Pancreas (tissue), 10 donors: ENCODE measurements at regions not wholly inside any gene's neighbourhood (a gene's known extent, or its start where the extent isn't known, plus 50 kb on each side); places are given as distances from the start of the nearest gene placed in this dataset.

Experiments
- ATAC-seq, 4 donors: fragments of 200-7000 bp; cut with Tn5 transposase; one replicate each; pipeline versions ENCODE4 v1.8.0 to v1.9.1; 2020; ENCODE audit warnings: mild to moderate bottlenecking in 4 of 4, moderate library complexity in 4 of 4
- DNase-seq, 6 donors: peaks; one replicate each; pipeline ENCODE4 v3.0.0-alpha.2; 2020
- FAIRE-seq: peaks from 2 replicates; lab custom pipeline; 2012; peaks lifted over from hg19 to GRCh38; lab: Jason Lieb, UNC
- H3K27ac ChIP-seq, 4 donors: fragments of 200-600 bp; sonication (generic); 1 replicate in 3 of 4; 2 replicates in 1 of 4; pipeline versions ENCODE4 v1.5.0 to v1.8.0; 2020
- H3K27me3 ChIP-seq, 4 donors: fragments of 200-600 bp; one replicate each; pipeline ENCODE4 v1.8.0; 2021
- H3K36me3 ChIP-seq, 3 donors: fragments of 200-600 bp; sonication (generic) in 1 of 3; one replicate each; pipeline versions ENCODE4 v1.5.0 to v1.8.0; 2020 to 2021
- H3K4me1 ChIP-seq, 3 donors: fragments of 200-600 bp; one replicate each; pipeline ENCODE4 v1.8.0; 2021
- H3K4me3 ChIP-seq, 4 donors: fragments of 200-600 bp; sonication (generic) in 2 of 4; one replicate each; pipeline versions ENCODE4 v1.5.0 to v1.8.0; 2020 to 2021
- H3K9me3 ChIP-seq, 4 donors: fragments of 200-600 bp; one replicate each; pipeline ENCODE4 v1.8.0; 2021
- CTCF ChIP-seq, 4 donors: fragments of 200-600 bp; sonication (generic) in 3 of 4; IDR thresholded peaks; one replicate each; pipeline versions ENCODE4 v1.5.0 to v1.8.0; 2021; ENCODE audit warnings: antibody characterized with exemption in 4 of 4
- WGBS, 2 donors: extraction: QIAGEN DNeasy Blood & Tissue Kit; methylation state at CpG; one replicate each; pipeline ENCODE4 v1.1.7; 2013; 5-methylcytosine and 5-hydroxymethylcytosine counted together
- intact Hi-C, 3 donors: fragments of 100-400 bp; cut with DNase I; formaldehyde crosslinking; loops; one replicate each; pipeline versions ENCODE4 v1.11.1 to v1.14.2; 2022
- donor health status: healthy with polysubstance abuse.
- donor health status: DM: no; HTN: no; CAD: no; lungs with moderate emphysema.
- donor health status: DM: no; HTN: no; CAD: no.
- donor health status: control.
- donor health status: control.
- donor health status: Bipolar disorder and iron deficiency.
- donor health status: DM: yes; HTN: yes; CAD: no.
- donor health status: DM: no; HTN: no; CAD: no.
- donor health status: DM: no; HTN: no; CAD: no.
- donor health status: DM: yes; HTN: yes; CAD: no.

- no peak for TF ChIP-seq CTCF (IDR thresholded peaks at IDR 0.05)
- Histone ChIP-seq H3K27me3 (no peaks in the 10 kb centered on the region), H3K27ac (no peak overlapping the region), H3K4me1 (peaks cover 0 to 3% (median 1%) of the 10 kb centered on the region in 3 donors), H3K9me3 (no peaks in the 10 kb centered on the region), H3K36me3 (no peaks in the 10 kb centered on the region), H3K4me3 (no peak overlapping the region)
- FAIRE-seq (no peak), DNase-seq (no peak), ATAC-seq (no peak)
- WGBS, 2 donors, result 81 to 90% methylated on average over 5 of the region's 5 CpGs
- intact Hi-C loops, result no loop called here
Measured at GRCh38 chr3:64761729-64762128, 73.9 kb upstream of the ADAMTS9 start.

- DNase-seq, result no peak
- 79 to 92% methylated on average over 5 of the region's 5 CpGs for WGBS, 2 donors
- no peaks in the 10 kb centered on the region for H3K27me3 ChIP-seq
- FAIRE-seq, result no peak
- no peak overlapping the region for H3K27ac ChIP-seq
- intact Hi-C loops, result no loop called here
- no peak for TF ChIP-seq CTCF (IDR thresholded peaks at IDR 0.05)
- H3K36me3 ChIP-seq, result no peaks in the 10 kb centered on the region
- ATAC-seq, result no peak
- peaks cover 0 to 13% (median 11%) of the 10 kb centered on the region in 3 donors for H3K4me1 ChIP-seq
- H3K4me3 ChIP-seq, result no peak overlapping the region
- no peaks in the 10 kb centered on the region for H3K9me3 ChIP-seq
Measured at GRCh38 chr3:64760258-64760657, 72.5 kb upstream of the ADAMTS9 start.

- intact Hi-C loops, result no loop called here
- FAIRE-seq (no peak), ATAC-seq (no peak), DNase-seq (no peak)
- WGBS, 2 donors, result 65 to 81% methylated on average over 2 of the region's 2 CpGs
- no peak overlapping the region for H3K27ac ChIP-seq
- H3K4me1 ChIP-seq, result peaks cover 0 to 13% (median 11%) of the 10 kb centered on the region in 3 donors
- no peaks in the 10 kb centered on the region for H3K9me3 ChIP-seq
- TF ChIP-seq CTCF (IDR thresholded peaks at IDR 0.05), result no peak
- no peaks in the 10 kb centered on the region for H3K27me3 ChIP-seq
- no peaks in the 10 kb centered on the region for H3K36me3 ChIP-seq
- no peak overlapping the region for H3K4me3 ChIP-seq
Measured at GRCh38 chr3:64759811-64760210, 72.0 kb upstream of the ADAMTS9 start.

- WGBS, 2 donors, result 54 to 60% methylated on average over 2 of the region's 2 CpGs
- H3K27ac ChIP-seq, result no peak overlapping the region
- FAIRE-seq (no peak), ATAC-seq (peak in 2 of 4 donors; percentile 18 to 40), DNase-seq (no peak)
- no peak for TF ChIP-seq CTCF (IDR thresholded peaks at IDR 0.05)
- peaks cover 0 to 13% (median 11%) of the 10 kb centered on the region in 3 donors for H3K4me1 ChIP-seq
- H3K27me3 ChIP-seq, result no peaks in the 10 kb centered on the region
- no peak overlapping the region for H3K4me3 ChIP-seq
- intact Hi-C loops, result no loop called here
- no peaks in the 10 kb centered on the region for H3K36me3 ChIP-seq
- no peaks in the 10 kb centered on the region for H3K9me3 ChIP-seq
Measured at GRCh38 chr3:64756398-64756986, 68.7 kb upstream of the ADAMTS9 start.

GRCh38 chr3:64748244-64748904 is 60.6 kb upstream of the ADAMTS9 start:
- Histone ChIP-seq H3K27ac (no peak overlapping the region), H3K27me3 (no peaks in the 10 kb centered on the region), H3K4me1 (no peaks in the 10 kb centered on the region), H3K9me3 (no peaks in the 10 kb centered on the region), H3K4me3 (no peak overlapping the region), H3K36me3 (no peaks in the 10 kb centered on the region)
- DNase-seq (no peak), FAIRE-seq (no peak), ATAC-seq (no peak)
- WGBS, 2 donors, result 78 to 87% methylated on average over 6 of the region's 6 CpGs
- intact Hi-C loops, result no loop called here
- TF ChIP-seq CTCF (IDR thresholded peaks at IDR 0.05), result no peak
